RCC 7860 (cell line): ENCODE measurements at regions not wholly inside any gene's neighbourhood (a gene's known extent, or its start where the extent isn't known, plus 50 kb on each side); places are given as distances from the start of the nearest gene placed in this dataset.

Experiments used
- DNase-seq: peaks from one replicate; pipeline ENCODE4 v3.0.0-alpha.2; 2015; ENCODE audit warnings: low spot score
- FAIRE-seq: peaks from 2 replicates; lab custom pipeline; 2012; peaks lifted over from hg19 to GRCh38; lab: Jason Lieb, UNC

- DNase-seq = no peak
- FAIRE-seq = no peak
Observed at GRCh38 chr9:121598965-121599871, 52.2 kb upstream of the DAB2IP start.

GRCh38 chr9:121599872-121600585 lies 51.4 kb upstream of the DAB2IP start:
- no peak for FAIRE-seq
- DNase-seq = no peak

- no peak for FAIRE-seq
- no peak for DNase-seq
Observed at GRCh38 chr9:121601194-121601593, 50.2 kb upstream of the DAB2IP start.
